ENCODE measurements at regions not wholly inside any gene's neighbourhood (a gene's known extent, or its start where the extent isn't known, plus 50 kb on each side); places are given as distances from the start of the nearest gene placed in this dataset.
"Not testable (repeated sequence)": the region's sequence is repeated elsewhere in the genome, so short reads cannot be mapped to it uniquely, and the experiment has no call there.

GRCh38 chr7:92910976-92911375 lies 74.6 kb upstream of the CDK6 start:
- Histone ChIP-seq H3K4me1 (ENCODE audit: insufficient read depth, low read length) (no peaks in the 10 kb centered on the region), H3K4me3 (ENCODE audit: low read depth in 1 of 2, low read length in 2 of 2) (no peak overlapping the region), H3K36me3 (ENCODE audit: insufficient read depth, low read length) (no peaks in the 10 kb centered on the region), H3K27ac (ENCODE audit: low read depth, low read length) (no peak overlapping the region), H3K9ac (ENCODE audit: low read length) (no peak overlapping the region), H3K9me3 (ENCODE audit: low read length) (no peaks in the 10 kb centered on the region), H3K27me3 (ENCODE audit: control insufficient read depth in 1 of 2, insufficient read depth in 2 of 2, low read length in 2 of 2) (no peaks in the 10 kb centered on the region)

GRCh38 chr7:92909686-92910475 lies 73.5 kb upstream of the CDK6 start:
- Histone ChIP-seq H3K9me3 (ENCODE audit: low read length) (no peaks in the 10 kb centered on the region), H3K4me1 (ENCODE audit: insufficient read depth, low read length) (no peaks in the 10 kb centered on the region), H3K9ac (ENCODE audit: low read length) (no peak overlapping the region), H3K27ac (ENCODE audit: low read depth, low read length) (no peak overlapping the region), H3K4me3 (ENCODE audit: low read depth in 1 of 2, low read length in 2 of 2) (no peak overlapping the region), H3K36me3 (ENCODE audit: insufficient read depth, low read length) (no peaks in the 10 kb centered on the region), H3K27me3 (ENCODE audit: control insufficient read depth in 1 of 2, insufficient read depth in 2 of 2, low read length in 2 of 2) (no peaks in the 10 kb centered on the region)

DNA sequence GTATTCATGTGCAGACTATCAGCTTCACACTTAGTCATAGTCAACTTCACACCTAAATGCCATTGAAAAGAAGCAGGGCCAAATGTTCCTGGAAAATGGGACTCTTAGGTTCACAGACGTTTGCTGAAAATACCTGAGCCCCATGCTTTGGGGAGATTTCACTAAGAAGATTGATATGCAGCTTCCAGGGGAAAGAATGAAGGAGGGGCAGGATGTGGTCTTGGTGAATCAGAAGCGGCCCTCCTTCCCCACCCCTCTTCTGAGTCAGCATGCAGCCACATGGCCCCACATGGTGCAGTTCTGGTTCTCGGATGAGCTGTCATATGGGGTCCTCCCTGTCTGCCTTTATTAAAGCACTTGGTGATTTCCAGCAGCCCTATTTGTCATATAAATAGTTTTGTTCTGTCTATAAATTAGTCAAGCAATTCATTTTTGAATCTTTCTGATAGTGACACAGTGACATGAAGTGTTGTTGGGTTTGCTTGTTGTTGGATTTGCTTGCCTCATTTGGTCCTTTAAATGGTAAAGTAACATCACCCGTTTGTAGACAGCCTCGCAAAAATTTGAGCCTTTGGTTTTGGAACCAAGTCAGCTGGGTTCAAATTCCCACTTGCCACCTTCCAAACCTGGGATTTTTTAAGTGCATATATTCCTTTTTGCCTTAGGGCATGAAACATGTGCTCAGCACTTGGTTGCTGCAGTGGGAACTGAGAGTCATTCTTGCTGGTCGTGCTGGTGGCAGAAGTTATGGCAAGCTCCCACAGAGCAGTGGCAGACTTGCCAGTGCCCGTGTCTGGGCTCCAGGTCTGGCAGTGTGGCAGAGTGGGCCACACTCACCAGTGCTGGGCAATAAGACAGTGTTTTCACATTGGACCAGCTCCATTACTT lies 68.1 kb upstream of the CDK6 start:
- H3K27me3 ChIP-seq (ENCODE audit: control insufficient read depth in 1 of 2, insufficient read depth in 2 of 2, low read length in 2 of 2): no peaks in the 10 kb centered on the region
- no peaks in the 10 kb centered on the region for H3K9me3 ChIP-seq (ENCODE audit: low read length)
- no peak overlapping the region for H3K9ac ChIP-seq (ENCODE audit: low read length)
- H3K36me3 ChIP-seq (ENCODE audit: insufficient read depth, low read length): no peaks in the 10 kb centered on the region
- no peaks in the 10 kb centered on the region for H3K4me1 ChIP-seq (ENCODE audit: insufficient read depth, low read length)
- no peak overlapping the region for H3K27ac ChIP-seq (ENCODE audit: low read depth, low read length)
- no peak overlapping the region for H3K4me3 ChIP-seq (ENCODE audit: low read depth in 1 of 2, low read length in 2 of 2)

DNA sequence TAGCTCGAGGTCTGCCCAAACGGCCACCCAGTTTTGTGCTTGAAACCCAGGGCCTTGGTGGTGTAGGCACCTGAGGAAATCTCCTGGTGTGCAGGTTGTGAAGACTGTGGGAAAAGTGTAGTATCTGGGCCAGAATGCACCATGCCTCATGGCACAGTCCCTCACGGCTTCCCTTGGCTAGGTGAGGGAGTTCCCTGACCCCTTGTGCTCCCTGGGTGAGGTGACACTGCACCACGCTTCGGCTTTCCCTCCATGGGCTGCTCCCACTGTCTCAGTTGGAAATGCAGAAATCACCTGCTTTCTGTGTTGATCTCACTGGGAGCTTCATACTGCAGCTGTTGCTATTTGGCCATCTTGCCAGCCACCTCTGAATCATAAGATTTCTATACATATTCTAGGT lies 62.4 kb upstream of the CDK6 start:
- no peak overlapping the region for H3K9ac ChIP-seq (ENCODE audit: low read length)
- no peak overlapping the region for H3K4me3 ChIP-seq (ENCODE audit: low read depth in 1 of 2, low read length in 2 of 2)
- no peak overlapping the region for H3K27ac ChIP-seq (ENCODE audit: low read depth, low read length)
- H3K36me3 ChIP-seq (ENCODE audit: insufficient read depth, low read length): no peaks in the 10 kb centered on the region
- no peaks in the 10 kb centered on the region for H3K27me3 ChIP-seq (ENCODE audit: control insufficient read depth in 1 of 2, insufficient read depth in 2 of 2, low read length in 2 of 2)
- no peaks in the 10 kb centered on the region for H3K4me1 ChIP-seq (ENCODE audit: insufficient read depth, low read length)
- H3K9me3 ChIP-seq (ENCODE audit: low read length): no peaks in the 10 kb centered on the region

DNA sequence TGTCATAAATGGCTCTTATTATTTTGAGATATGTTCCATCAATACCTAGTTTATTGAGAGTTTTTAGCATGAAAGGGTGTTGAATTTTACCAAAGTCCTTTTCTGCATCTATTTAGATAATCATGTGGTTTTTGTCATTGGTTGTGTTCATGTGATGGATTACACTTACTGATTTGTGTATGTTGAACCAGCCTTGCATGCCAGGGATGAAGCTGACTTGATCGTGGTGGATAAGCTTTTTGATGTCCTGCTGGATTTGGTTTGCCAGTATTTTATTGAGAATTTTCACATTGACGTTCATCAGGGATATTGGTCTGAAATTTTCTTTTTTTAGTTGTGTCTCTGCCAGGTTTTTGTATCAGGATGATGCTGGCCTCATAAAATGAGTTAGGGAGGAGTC lies 58.5 kb upstream of the CDK6 start:
- not testable (repeated sequence) for H3K27me3 ChIP-seq (ENCODE audit: control insufficient read depth in 1 of 2, insufficient read depth in 2 of 2, low read length in 2 of 2); H3K4me1 ChIP-seq (ENCODE audit: insufficient read depth, low read length); H3K36me3 ChIP-seq (ENCODE audit: insufficient read depth, low read length); H3K9ac ChIP-seq (ENCODE audit: low read length); H3K4me3 ChIP-seq (ENCODE audit: low read depth in 1 of 2, low read length in 2 of 2); H3K9me3 ChIP-seq (ENCODE audit: low read length); H3K27ac ChIP-seq (ENCODE audit: low read depth, low read length)

DNA sequence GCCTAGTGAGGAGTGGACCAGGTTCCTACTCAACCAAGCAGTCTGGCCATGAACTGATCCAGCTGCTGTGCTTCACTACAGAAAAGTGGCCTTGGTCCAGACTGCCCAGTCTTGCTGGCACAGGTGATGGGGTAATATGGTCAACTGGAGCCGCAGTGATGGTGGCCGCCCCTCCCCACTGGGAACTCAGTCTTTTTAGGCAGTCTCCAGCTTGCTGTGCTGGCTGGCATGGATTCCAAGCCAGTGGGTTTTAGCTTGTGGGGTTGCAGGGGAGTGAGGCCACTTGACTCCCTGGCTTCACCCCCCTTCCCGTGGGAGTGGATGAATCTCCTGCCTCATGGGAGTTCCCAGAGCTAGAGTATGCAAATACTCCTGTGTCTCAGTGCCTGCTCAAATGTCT lies 52.7 kb upstream of the CDK6 start:
- Histone ChIP-seq H3K36me3 (ENCODE audit: insufficient read depth, low read length) (no peaks in the 10 kb centered on the region), H3K27ac (ENCODE audit: low read depth, low read length) (no peak overlapping the region), H3K9ac (ENCODE audit: low read length) (no peak overlapping the region), H3K4me3 (ENCODE audit: low read depth in 1 of 2, low read length in 2 of 2) (no peak overlapping the region), H3K27me3 (ENCODE audit: control insufficient read depth in 1 of 2, insufficient read depth in 2 of 2, low read length in 2 of 2) (no peaks in the 10 kb centered on the region), H3K4me1 (ENCODE audit: insufficient read depth, low read length) (no peaks in the 10 kb centered on the region), H3K9me3 (ENCODE audit: low read length) (no peaks in the 10 kb centered on the region)

Data from muscle layer of colon (tissue), 2 donors.